ENCODE measurements at regions not wholly inside any gene's neighbourhood (a gene's known extent, or its start where the extent isn't known, plus 50 kb on each side); places are given as distances from the start of the nearest gene placed in this dataset.

DNA sequence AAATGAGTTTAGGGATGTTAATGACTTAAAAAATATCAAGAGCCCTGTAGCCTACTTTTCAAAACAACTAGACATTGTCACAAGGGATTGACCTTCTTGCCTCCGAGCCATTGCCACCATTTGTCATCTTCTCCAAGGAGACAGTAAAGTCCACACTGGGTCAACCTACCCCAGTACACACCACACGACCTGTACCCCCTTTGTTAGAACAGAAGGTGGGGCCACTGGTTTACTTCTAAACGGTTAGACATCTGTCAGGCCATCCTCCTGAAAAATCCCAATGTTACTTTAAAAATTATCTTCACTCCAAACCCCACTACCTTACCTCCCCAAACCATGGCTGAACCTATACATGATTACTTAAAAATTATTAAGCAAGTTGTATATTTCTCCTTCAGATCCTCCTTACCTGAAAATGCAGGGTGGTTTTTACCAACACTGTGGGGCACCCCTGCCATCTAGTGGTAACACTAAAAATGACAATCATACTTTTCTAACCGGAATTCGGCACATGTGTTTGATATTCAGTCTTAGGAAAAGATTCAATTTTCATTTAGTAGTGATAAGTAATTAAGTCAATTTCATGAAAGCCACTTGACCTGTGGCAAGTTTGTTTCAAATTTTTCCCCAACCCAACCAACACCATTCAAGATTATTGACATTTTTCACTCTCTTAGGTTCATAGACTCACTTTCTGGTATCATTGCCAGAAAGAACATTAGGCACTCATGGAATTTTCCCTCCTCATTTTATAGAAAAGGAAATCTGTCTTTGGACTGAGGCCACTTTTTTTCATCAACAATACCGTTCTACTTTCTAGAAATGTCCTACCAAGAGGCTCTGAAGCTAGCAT lies 265.3 kb upstream of the PKDCC start:
- DNase-seq (ENCODE audit: low read depth), result no peak

DNA sequence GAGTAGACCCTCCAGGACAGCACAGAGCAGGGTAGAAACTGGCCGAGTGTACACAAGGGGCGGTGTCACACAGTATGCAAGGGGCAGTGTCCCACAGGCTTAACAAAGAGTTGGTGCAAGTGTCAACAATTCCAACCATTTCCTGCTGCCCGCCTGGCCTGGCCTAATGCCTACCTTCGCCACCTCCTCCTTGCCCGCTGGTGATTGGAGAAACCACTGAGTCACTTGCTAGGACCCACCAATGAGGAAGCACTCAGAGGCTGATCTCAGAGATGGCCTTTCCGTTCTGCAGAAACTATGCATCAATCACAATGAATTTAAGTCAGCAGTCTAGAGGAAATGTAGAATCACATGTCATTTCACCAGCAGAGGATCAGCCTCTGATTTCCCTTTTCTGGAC lies 263.3 kb upstream of the PKDCC start:
- DNase-seq (ENCODE audit: low read depth), result no peak

DNA sequence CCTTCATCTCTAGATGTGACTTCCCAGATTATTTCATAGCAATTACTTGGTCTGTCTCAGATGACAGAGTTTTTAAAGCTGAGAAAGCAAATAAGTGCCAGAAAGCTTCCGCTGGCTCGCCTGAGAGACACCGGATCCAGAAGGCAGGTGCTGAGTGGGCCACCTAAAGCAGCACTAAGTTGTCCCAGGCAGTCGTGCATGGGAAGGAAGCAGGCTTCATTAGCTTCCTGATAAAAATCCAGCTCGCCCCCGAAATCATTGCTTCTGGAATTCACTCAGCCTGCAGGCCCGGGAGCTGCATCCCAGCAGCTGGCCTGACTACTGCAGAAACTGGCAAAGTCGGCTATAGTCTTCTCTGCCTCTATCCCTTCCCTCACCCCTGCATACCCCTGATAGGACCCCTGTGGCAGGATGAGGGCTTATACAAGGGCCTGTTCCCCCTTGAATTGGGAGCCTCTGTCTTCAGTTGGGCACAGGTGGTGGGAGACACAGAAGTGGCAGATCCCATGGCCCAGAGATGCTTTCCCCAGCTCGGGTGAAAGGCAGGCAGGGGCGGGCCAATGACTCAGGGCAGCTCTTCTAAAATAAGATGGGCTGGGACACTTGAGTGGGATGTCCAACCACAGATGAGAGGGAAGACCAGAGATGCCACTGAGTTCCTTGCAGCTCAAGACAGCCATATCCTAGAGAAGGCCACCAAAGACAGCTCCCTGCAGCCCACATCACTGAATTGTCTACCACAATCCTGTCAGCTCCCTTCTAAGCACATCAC lies 262.4 kb upstream of the PKDCC start:
- DNase-seq (ENCODE audit: low read depth), result no peak

DNA sequence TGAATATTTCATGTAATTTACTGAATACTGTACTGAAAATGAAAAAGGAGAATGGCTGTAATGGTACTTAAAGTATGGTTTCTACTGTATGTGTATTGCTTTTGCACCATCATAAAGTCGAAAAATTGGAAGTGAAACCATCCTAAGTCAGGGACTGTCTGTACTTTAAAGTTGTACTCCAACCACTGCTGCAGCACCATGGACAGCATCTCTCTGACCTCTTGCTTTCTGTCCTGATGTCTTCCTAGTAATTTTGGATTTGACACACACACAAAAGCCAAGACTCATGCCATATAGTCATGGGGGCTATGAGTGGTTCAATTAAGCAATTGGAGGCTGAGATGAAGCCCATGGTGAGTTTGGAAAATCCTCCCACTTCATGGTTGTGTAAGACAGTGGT lies 256.3 kb upstream of the PKDCC start:
- DNase-seq (ENCODE audit: low read depth), result no peak

DNA sequence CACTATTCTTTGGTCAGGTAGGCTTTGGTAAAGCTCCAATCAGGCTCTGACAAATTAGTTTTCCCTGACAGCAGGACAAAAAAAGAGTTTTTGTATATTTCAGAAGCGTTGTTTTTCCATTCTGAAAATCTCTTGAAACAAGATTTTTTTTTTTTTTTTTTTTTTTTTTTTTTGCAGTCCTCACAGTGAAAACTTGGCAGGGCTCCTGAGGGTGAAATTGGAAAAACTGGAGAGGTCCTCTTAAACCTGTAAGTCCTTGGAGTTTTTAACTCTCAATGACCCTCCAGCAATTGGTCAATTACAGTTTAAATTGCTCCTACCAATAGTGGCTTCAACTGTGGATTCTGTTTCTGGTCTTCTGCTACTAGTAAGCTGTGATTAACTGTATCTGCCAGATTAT lies 244.5 kb upstream of the PKDCC start:
- no peak for DNase-seq (ENCODE audit: low read depth)

DNA sequence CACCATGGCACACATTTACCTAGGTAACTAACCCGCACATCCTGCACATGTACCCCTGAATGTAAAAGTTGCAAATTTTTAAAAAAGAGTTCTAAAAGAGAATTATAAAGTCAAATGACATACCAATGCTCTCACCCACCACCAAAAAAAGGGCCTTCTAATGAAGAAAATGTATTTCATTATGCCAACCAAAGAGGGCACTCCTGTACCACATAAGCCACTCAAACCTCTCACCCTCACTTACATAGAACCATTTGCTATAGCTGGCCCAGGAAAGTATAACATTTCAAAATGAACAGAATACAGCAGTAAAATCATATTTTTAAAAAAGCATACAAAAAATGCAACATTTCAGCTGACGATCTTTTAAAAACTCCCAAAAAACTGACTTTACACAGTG lies 241.5 kb upstream of the PKDCC start:
- DNase-seq (ENCODE audit: low read depth), result no peak

DNA sequence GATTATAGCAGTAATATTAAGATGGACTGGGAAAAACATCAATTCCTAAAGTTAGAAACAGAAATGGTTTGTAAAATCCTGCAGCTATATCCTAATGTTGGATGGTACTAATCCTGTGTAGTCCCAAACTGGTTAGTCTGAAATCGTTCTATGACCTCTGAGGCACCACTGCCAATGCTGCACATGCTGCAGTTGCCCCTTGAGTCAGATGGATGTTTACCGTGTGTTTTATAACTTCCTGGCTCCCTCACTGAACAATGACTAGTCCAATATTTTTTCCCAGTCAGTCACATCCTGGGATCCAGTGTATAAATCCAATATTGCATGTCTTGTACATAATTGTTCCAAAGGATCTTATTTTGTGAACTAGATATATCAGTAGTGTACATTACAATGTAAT lies 226.7 kb upstream of the PKDCC start:
- DNase-seq (ENCODE audit: low read depth), result no peak

DNA sequence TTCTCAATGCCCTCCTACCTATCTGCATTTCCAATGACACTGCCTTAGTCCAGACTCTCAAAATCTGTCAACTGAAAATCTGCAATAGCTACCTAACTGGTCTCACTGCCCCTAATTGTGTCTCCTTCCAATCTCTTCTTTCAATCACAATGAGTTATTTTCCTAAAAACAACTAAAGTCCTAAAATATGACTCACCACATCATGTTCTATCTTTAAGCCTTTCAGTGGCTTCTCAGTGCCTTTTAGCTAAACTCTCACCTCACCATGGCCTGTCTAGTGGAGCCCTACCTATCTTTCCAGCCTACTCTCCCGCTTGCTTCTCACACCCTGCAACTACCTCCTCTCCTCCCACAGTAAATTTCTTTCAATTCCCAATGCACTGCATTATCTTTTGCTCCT lies 220.9 kb upstream of the PKDCC start:
- DNase-seq (ENCODE audit: low read depth), result no peak

DNA sequence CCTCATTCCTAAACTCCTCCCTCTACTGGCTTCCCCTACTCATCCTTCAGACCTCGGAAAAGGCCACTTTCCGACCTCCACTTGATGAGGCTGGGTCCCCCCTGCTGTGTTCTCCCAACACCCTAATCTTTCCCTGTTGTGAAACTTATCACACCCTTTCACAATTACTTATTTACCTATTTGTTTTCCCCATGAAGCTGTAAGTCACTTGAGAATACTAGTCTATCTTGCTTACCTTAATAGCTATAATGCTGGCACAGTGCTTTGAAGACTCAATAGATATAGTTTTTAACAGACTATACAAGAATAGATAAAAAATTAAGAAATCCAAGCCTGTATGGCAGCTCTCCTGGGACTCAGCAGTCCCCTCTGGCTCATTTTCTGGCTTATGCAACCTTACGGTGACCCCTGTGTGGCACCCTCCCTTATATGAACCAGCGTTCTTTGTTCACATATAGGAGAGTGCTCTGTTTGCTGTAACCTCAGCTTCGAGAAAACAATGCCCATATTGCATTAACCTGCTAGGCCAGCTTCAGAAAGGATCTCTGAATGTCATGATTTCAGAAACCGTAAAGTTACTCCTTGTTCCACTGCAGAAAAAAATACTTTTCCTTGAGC lies 220.4 kb upstream of the PKDCC start:
- no peak for DNase-seq (ENCODE audit: low read depth)

DNA sequence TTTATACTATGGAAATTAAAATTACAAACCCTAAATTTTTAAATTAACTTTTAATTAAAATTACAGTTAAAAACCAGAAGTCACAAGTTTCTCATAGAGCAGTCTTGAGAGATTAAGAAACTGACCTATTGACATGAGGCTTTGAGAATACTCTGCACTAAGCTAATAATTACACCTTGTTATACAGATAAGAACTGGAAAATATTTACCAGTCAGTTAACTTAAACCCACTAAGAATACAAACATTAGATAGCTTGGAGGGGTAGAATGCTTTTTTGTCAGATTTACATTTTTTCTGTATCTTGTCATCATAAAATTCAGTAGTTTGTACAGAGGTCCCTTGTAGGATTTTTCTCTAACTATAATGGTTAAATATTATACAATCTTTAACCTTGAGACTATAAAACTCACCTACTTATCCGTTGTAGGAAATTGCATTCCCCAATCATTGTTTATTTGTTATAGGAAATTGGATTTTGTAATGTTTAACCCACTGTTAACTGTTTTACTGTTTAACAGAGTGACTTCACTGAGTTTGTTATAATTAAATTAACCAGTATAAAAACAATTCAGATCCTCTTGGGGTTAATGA lies 219.7 kb upstream of the PKDCC start:
- DNase-seq (ENCODE audit: low read depth), result no peak

DNA sequence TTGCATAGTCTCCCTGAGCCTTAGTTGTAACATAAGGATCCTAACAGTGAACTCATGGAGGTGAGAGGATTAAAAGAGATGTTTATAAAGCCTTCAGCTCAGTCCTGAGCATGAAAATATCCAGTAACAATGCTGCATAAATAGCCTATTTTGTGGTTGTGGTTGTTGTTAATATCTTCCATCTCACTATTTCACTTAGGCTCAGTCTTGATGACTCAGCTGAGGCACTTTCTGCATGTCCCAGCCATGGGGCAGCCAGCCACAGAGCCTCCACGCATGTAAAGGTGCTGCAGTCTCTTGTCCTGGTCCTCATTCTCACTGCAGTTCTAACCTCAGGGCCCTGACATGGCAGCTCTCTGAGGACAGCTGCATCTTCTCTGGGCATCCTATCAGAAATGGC lies 218.8 kb upstream of the PKDCC start:
- DNase-seq (ENCODE audit: low read depth), result no peak

DNA sequence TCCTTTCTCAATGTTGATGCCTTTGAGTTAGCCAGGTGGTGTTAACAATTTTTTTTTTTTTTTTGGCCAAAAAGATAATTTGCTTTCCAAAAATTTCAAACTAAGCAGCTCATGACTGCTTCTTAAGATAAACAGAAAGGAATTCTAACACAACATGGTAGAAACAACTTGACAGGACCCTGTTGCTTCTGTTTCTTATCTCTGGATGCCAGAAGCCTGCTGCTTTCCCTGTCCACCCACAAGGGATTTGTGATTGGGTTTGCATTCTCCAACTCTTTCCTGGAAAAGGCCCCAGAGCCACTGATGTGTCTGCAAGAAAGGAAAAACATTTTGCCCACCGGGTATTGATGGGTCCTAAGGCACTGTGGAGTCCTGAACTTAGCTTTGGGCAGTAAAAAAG lies 217.2 kb upstream of the PKDCC start:
- DNase-seq (ENCODE audit: low read depth), result no peak

DNA sequence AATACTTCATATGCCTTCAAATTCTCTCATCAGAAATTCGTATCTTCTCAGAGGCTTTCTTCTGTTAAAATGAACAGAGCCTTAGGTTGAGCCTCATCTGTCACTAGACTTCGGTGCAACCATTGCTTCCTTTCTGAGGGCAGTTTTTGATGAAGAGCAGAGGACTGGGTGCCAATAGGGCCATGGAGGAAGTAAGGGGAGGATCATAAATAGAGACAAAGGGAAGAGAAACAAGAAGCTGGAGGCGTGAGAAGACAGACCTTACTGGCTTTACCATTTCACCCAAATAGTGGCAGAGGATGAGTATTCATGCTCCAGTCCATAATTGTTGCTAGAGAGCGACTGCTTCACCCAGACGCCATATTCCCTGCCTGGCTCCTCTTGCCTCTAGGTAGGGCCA lies 215.6 kb upstream of the PKDCC start:
- no peak for DNase-seq (ENCODE audit: low read depth)

DNA sequence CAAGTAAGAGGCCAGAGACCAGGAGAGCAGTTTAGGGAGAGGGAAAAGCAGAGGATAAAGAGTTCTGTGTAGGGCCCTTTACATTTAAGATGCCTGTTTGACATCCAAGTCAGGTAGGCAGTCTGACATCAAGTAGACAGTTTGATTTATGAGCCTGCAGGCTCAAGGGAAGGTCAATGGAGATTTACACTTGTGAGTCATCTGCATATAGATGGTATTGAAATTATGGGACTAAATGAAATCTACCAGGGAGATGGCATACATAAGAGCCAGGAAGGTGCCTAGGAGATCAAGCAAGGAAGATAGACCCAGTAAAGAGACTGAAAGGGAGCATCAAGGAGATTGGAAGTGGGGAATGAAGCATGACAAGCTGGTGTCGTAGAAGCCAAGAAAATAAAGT lies 212.4 kb upstream of the PKDCC start:
- DNase-seq (ENCODE audit: low read depth), result no peak

DNA sequence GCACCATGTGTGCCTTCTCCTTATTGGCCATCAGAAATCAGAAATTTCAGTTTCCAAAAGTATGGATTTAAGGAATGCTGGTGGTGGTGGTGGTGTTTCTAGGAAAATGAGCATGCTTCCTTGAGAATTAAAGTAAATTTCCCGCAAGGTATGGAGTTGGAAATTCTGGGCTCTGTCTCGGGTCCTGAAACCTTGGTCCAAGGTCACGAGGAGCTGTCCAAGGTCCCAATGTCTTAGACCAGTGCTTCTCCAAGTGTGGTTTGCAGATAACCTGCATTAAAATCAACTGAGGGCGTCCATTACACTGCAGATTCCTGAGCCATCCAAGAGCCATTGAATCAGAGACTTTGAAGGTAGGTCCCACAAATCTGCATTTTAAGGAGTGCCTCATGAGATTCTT lies 210.9 kb upstream of the PKDCC start:
- no peak for DNase-seq (ENCODE audit: low read depth)

DNA sequence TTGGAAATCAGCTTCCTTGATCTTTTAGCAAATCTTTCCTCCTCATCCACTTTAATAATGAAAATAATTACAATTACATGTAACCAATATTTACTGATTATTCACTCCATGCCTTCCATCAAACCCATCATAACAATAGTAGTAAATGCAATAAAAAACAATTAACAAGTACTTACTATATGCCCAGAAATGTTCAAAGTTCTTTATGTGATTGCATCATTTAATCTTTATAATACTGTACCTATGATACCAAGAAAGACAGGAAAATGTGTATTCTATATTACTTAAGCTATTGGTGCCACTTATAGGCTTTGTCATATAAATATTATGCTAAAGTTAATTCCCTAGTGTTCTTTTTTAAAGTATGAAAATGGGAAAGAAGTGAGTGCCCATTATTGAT lies 210.2 kb upstream of the PKDCC start:
- DNase-seq (ENCODE audit: low read depth), result no peak

DNA sequence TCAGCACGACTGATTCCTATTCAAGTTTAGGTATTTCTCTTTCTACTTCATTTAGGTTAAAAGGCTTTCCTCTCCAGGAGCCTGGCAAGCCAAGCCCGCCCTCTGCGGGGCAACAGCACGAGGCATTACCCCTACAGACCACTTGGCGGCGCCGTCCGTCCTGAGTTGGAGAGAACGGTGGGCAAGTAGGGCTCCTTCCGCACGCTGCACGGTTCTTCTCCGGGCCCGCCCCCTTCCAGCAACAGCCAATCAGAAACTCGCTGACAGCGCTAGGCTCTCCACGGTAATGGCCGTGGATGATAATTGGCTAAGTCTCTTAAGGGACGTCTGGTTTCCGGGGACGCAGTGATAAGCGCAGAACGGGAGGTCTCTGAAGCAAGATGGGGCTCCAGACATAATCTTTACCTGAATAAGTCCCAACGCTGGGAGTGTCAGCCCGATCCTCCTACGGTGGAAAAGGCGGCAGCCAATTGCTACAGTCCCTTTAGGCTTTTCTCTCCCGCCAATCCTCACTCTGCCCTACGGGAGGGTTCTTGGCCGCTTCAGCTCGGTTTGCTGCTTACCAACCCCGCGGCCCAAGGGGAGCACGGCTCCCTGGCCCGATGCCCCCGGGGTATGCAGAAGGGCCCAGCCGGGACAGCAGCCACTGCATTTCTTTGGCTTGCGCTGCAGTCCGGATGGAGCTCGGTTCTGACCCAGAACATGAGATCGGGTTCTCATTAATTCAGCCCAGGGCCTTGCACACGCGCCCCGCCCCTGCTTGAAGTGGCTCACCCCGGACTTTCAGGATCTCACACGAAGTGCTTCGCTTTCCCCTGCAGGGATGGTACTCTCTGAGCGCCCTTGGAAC lies 206.9 kb upstream of the PKDCC start:
- peak; percentile 92 for DNase-seq (ENCODE audit: low read depth)

DNA sequence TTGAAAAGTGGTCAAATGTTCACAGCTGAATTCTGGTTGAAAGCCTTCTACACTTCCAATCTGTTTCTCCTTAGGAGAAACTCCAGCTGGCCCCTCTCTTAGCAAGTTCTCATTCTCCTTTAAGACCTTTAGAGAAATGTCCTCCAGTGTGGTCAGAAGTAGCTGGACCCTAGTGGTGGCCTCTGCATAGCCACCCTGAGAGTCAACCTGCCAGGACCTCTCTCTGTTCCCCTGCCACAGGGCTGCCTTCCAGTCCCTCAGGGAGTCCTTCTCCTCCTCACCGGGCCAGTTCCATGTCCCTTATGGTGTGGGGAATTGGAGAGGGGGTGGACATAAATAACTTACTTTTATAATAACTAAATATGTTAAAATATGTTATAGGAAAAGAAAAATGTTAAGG lies 200.9 kb upstream of the PKDCC start:
- DNase-seq (ENCODE audit: low read depth), result no peak

DNA sequence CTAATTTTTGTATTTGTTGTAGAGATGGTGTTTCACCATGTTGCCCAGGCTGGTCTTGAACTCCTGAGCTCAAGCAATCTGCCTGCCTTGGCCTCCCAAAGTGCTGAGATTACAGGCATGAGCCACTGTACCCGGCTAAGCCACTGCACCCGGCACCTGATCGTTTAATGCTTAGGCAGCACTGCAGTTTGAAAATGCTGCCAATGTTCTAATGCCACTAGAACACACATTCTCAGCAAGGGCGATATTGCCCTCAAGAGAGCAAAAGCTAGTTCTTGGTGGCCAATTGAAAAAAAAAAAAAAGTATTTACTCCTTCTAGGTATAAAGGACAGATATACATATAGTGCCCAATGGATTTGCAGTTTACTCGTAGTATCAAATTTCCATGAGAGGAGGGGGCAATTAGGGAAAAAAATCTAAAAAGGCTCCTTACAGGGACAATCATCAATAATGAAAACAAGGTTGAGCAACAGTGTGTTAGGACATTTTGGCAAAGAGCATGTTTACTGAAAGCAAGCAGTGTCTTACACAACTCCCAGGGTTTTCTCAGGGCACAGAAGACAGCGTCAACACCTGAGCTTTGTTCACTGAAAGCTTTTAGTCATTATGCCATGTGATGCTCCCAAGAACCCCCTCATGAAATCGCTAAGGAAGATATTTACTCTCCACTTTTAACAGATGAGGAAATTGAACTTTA lies 199.9 kb upstream of the PKDCC start:
- DNase-seq (ENCODE audit: low read depth), result no peak

DNA sequence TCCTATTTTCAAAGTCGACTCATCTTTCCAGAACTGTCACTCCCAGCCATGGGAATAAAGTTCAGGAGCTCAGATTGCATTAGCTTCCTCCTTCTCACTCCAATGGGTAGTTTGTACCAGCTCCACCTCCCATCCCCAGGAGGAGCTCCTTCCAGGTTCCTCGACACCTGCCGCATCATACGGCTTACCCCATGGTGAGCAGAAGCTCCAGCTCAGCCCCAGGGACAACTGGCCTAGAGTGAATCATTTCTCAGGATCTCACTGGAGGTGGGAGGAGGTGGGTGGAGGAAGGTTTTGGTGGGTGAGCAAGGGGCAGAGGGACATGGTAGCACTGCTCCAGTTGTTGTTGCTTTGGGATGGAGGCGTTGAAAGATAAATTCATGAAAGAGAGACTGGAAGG lies 196.3 kb upstream of the PKDCC start:
- DNase-seq (ENCODE audit: low read depth), result no peak

All from stimulated activated CD8-positive, alpha-beta memory T cell treated with anti-CD3 and anti-CD28 coated beads, Interleukin-7, amount 100 ng/mL, for 24 hours (primary cell).